ENCODE measurements at regions not wholly inside any gene's neighbourhood (a gene's known extent, or its start where the extent isn't known, plus 50 kb on each side); places are given as distances from the start of the nearest gene placed in this dataset.
"Not testable (repeated sequence)": the region's sequence is repeated elsewhere in the genome, so short reads cannot be mapped to it uniquely, and the experiment has no call there.

GRCh38 chr10:65065278-65065677, 1544.1 kb downstream of the REEP3 start:
- no peak overlapping the region for H3K27ac ChIP-seq
- H3K36me3 ChIP-seq = no peaks in the 10 kb centered on the region
- H3K4me1 ChIP-seq = no peaks in the 10 kb centered on the region
- no peak overlapping the region for H3K4me3 ChIP-seq
- no peaks in the 10 kb centered on the region for H3K27me3 ChIP-seq
- WGBS, 2 donors = 88 to 96% methylated on average over 1 of the region's 1 CpG
- intact Hi-C loops (cut with DNase I) = no loop called here
- no peak for DNase-seq
- no peaks in the 10 kb centered on the region for H3K9me3 ChIP-seq
- TF ChIP-seq EP300 (IDR thresholded peaks at IDR 0.05) = no peak
- no peak for TF ChIP-seq POLR2AphosphoS5 (IDR thresholded peaks at IDR 0.05)
- no peak for TF ChIP-seq POLR2A (IDR thresholded peaks at IDR 0.05)
- no peak for TF ChIP-seq CTCF (IDR thresholded peaks at IDR 0.05)

- no peak overlapping the region for H3K27ac ChIP-seq
- no peaks in the 10 kb centered on the region for H3K27me3 ChIP-seq
- intact Hi-C loops (cut with DNase I) = no loop called here
- H3K4me3 ChIP-seq = no peak overlapping the region
- DNase-seq = no peak
- H3K4me1 ChIP-seq = no peaks in the 10 kb centered on the region
- H3K9me3 ChIP-seq = peaks cover 0 to 3% (median 0%) of the 10 kb centered on the region in 4 donors
- 72 to 74% methylated on average over 6 of the region's 6 CpGs for WGBS, 2 donors
- H3K36me3 ChIP-seq = no peaks in the 10 kb centered on the region
- TF ChIP-seq CTCF (IDR thresholded peaks at IDR 0.05) = no peak
- no peak for TF ChIP-seq POLR2A (IDR thresholded peaks at IDR 0.05)
Measured at GRCh38 chr10:65083222-65083621, 1562.0 kb downstream of the REEP3 start.

GRCh38 chr10:65090991-65091390, 1569.8 kb downstream of the REEP3 start:
- Histone ChIP-seq H3K27ac (no peak overlapping the region), H3K36me3 (no peaks in the 10 kb centered on the region), H3K9me3 (no peaks in the 10 kb centered on the region), H3K27me3 (no peaks in the 10 kb centered on the region), H3K4me1 (no peaks in the 10 kb centered on the region), H3K4me3 (no peak overlapping the region)
- TF ChIP-seq POLR2AphosphoS5 (IDR thresholded peaks at IDR 0.05) = no peak
- no peak for TF ChIP-seq POLR2A (IDR thresholded peaks at IDR 0.05)
- no peak for TF ChIP-seq EP300 (IDR thresholded peaks at IDR 0.05)
- TF ChIP-seq CTCF (IDR thresholded peaks at IDR 0.05) = no peak
- intact Hi-C loops (cut with DNase I) = no loop called here
- no peak for DNase-seq

GRCh38 chr10:65100146-65100545, 1578.9 kb downstream of the REEP3 start:
- 76 to 78% methylated on average over 1 of the region's 1 CpG for WGBS, 2 donors
- no peak for DNase-seq

GRCh38 chr10:65100881-65101280, 1579.7 kb downstream of the REEP3 start:
- WGBS, 2 donors = 84 to 87% methylated on average over 4 of the region's 4 CpGs

More at GRCh38 chr10:65100146-65100545, 1578.9 kb downstream of the REEP3 start:
- TF ChIP-seq POLR2A (IDR thresholded peaks at IDR 0.05) = no peak
- no peak for TF ChIP-seq EP300 (IDR thresholded peaks at IDR 0.05)
- TF ChIP-seq CTCF (IDR thresholded peaks at IDR 0.05) = no peak
- TF ChIP-seq POLR2AphosphoS5 (IDR thresholded peaks at IDR 0.05) = no peak
- H3K4me3 ChIP-seq = no peak overlapping the region
- H3K27ac ChIP-seq = no peak overlapping the region
- no peaks in the 10 kb centered on the region for H3K4me1 ChIP-seq
- no peaks in the 10 kb centered on the region for H3K36me3 ChIP-seq
- H3K27me3 ChIP-seq = no peaks in the 10 kb centered on the region
- peaks cover 0 to 3% (median 0%) of the 10 kb centered on the region in 4 donors for H3K9me3 ChIP-seq
- intact Hi-C loops (cut with DNase I) = no loop called here

More at GRCh38 chr10:65100881-65101280, 1579.7 kb downstream of the REEP3 start:
- H3K4me1 ChIP-seq; H3K4me3 ChIP-seq; H3K27ac ChIP-seq; H3K36me3 ChIP-seq; DNase-seq; H3K27me3 ChIP-seq; H3K9me3 ChIP-seq; intact Hi-C loops (cut with DNase I): not testable (repeated sequence)
